Mucosa of descending colon (tissue), 3 donors: ENCODE measurements at regions not wholly inside any gene's neighbourhood (a gene's known extent, or its start where the extent isn't known, plus 50 kb on each side); places are given as distances from the start of the nearest gene placed in this dataset.

Experiments used
- ATAC-seq: fragments of 200-7000 bp; cut with Tn5 transposase; one replicate; pipeline ENCODE4 v1.9.1; 2020; ENCODE audit warnings: mild to moderate bottlenecking, moderate library complexity
- DNase-seq, 3 donors: peaks; one replicate each; pipeline ENCODE4 v3.0.0-alpha.2; 2020
- H3K36me3 ChIP-seq: fragments of 200-600 bp; one replicate; pipeline ENCODE4 v1.8.0; 2021; ENCODE audit warnings: low read depth, mild to moderate bottlenecking
- H3K4me1 ChIP-seq: fragments of 200-600 bp; one replicate; pipeline ENCODE4 v1.8.0; 2021; ENCODE audit warnings: low read depth, mild to moderate bottlenecking
- H3K4me3 ChIP-seq: fragments of 200-600 bp; one replicate; pipeline ENCODE4 v1.8.0; 2021; ENCODE audit warnings: mild to moderate bottlenecking
- H3K9me3 ChIP-seq: fragments of 200-600 bp; one replicate; pipeline ENCODE4 v1.8.0; 2021; ENCODE audit warnings: mild to moderate bottlenecking
- intact Hi-C, 2 donors: fragments of 100-400 bp; cut with DNase I in 1 of 2; cut with micrococcal nuclease in 1 of 2; formaldehyde crosslinking; loops; one replicate each; pipeline versions ENCODE4 v1.11.0 to v1.11.1; 2022; cut with DNase I, micrococcal nuclease
- TF ChIP-seq, protein P1 (sequence below): fragments of 200-600 bp; IDR thresholded peaks from one replicate; pipeline ENCODE4 v1.8.0; 2022; ENCODE audit warnings: antibody characterized with exemption, mild to moderate bottlenecking
- donor health status: DM: no; HTN: no; CAD: no; lungs with moderate emphysema.
- donor health status: DM: no; HTN: no; CAD: no.
- donor health status: DM: no; HTN: yes; CAD: no.

DNA sequence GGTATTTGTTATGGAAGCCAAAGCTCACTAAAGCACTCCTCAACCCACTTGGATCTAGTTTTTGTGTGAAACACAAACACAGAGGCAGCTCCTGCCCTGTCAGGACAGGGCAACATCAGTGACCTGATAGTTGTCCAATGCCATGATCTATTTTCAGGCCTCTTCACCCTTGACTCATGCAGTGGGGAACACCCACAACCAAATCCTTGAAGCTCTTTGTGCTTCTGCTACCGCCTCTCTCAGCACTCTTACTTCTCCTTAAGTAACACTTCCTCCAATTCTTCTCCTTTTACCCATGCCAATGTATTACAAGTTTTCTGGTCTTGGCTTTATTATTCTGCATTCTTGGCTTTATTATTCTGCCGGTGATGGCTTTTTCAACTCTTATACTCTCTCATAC, 425.3 kb downstream of the INHBA start:
- intact Hi-C loops, result no loop called here
- TF ChIP-seq, protein P1, sequence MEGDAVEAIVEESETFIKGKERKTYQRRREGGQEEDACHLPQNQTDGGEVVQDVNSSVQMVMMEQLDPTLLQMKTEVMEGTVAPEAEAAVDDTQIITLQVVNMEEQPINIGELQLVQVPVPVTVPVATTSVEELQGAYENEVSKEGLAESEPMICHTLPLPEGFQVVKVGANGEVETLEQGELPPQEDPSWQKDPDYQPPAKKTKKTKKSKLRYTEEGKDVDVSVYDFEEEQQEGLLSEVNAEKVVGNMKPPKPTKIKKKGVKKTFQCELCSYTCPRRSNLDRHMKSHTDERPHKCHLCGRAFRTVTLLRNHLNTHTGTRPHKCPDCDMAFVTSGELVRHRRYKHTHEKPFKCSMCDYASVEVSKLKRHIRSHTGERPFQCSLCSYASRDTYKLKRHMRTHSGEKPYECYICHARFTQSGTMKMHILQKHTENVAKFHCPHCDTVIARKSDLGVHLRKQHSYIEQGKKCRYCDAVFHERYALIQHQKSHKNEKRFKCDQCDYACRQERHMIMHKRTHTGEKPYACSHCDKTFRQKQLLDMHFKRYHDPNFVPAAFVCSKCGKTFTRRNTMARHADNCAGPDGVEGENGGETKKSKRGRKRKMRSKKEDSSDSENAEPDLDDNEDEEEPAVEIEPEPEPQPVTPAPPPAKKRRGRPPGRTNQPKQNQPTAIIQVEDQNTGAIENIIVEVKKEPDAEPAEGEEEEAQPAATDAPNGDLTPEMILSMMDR, result no peak
- ATAC-seq (no peak), DNase-seq (no peak)
- Histone ChIP-seq H3K4me1 (no peaks in the 10 kb centered on the region), H3K4me3 (no peak overlapping the region), H3K36me3 (no peaks in the 10 kb centered on the region), H3K9me3 (no peaks in the 10 kb centered on the region)

DNA sequence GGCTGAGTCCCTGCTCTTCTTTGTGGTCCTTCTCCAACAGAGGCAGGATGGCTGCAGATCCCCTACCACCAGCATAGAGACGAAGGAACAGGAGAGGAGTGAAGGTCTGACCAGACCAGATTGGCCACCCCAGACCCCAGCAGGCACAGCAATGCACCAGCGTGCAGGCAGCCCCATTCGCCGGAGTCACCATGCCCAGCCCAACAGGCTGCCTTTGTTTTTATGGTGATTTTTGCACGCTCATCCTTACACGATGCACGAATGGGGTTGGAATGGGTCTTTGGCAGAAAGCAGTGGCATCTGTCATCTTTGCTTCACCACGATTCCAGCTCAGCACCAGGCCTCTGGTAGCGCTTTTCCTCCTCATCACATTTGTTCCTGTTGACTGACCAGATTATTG, 427.6 kb downstream of the INHBA start:
- H3K9me3 ChIP-seq, result no peaks in the 10 kb centered on the region
- no peak for ATAC-seq
- DNase-seq, result no peak
- intact Hi-C loops, result no loop called here
- H3K36me3 ChIP-seq, result no peaks in the 10 kb centered on the region
- H3K4me1 ChIP-seq, result no peaks in the 10 kb centered on the region
- TF ChIP-seq, protein P1, result no peak
- H3K4me3 ChIP-seq, result no peak overlapping the region

DNA sequence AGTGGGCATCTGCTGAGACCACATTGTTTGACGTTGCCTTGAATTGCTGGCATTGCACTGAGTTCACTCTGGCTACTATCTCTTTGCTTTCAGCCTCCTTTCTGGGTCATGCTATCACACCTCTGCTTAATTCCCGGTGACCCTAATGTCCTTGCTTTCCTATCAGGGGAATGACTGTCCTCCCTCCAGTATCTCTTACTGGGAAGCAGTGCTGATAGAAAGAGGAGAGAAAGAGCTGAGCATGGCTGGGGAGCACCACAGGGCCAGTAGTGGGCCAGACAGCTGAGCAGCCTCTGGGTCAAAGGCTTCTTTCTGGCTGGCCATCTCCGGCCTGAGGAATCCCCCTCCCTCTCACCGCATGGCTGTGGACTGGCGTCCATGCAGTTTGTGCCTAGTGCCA, 428.7 kb downstream of the INHBA start:
- Histone ChIP-seq H3K9me3 (no peaks in the 10 kb centered on the region), H3K4me3 (no peak overlapping the region), H3K36me3 (no peaks in the 10 kb centered on the region), H3K4me1 (no peaks in the 10 kb centered on the region)
- intact Hi-C loops, result no loop called here
- no peak for DNase-seq
- no peak for ATAC-seq
- TF ChIP-seq, protein P1, result no peak

DNA sequence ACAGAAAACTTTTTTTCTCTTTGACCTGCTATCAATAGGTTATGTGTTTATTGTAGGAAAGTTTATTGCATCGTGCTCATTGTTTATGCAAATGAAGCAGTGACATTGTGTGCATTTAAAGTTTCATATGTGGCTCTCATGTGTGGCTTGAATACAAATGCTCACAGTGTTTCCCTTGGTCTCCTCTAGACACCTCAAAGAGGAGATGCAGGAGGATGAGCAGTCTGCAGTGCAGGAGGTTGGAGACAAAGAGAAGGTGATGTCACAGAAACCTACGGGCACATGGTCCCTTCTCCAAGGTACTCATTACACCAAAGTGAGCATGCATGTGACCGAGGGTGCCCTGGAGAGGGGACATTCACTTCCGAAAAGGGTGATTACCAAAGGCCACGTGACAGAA, 430.2 kb downstream of the INHBA start:
- Histone ChIP-seq H3K4me1 (no peaks in the 10 kb centered on the region), H3K36me3 (no peaks in the 10 kb centered on the region), H3K4me3 (no peak overlapping the region), H3K9me3 (no peaks in the 10 kb centered on the region)
- intact Hi-C loops, result no loop called here
- DNase-seq, result no peak
- TF ChIP-seq, protein P1, result no peak
- ATAC-seq, result no peak

DNA sequence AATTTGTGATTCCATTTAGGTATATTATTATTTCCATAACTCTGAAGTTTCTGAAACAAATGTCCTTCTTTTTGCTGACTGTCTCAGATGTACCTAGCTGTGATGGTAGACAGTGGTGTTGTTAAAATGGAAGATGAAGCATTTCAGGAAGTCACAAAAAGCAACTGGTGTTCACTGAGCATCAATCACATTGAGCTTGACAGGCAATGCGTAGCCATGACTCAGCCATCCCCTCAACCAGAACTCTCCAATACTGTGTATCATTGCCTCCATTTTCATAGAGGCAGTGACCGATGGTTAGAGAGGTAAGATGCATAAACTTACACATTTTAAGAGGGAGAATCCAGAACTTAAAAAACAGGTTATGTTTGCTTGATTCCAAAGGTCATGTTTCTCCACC, 434.0 kb downstream of the INHBA start:
- no peak for ATAC-seq
- Histone ChIP-seq H3K9me3 (no peaks in the 10 kb centered on the region), H3K4me3 (no peak overlapping the region), H3K36me3 (no peaks in the 10 kb centered on the region), H3K4me1 (no peaks in the 10 kb centered on the region)
- TF ChIP-seq, protein P1, result no peak
- intact Hi-C loops, result no loop called here
- DNase-seq, result no peak

DNA sequence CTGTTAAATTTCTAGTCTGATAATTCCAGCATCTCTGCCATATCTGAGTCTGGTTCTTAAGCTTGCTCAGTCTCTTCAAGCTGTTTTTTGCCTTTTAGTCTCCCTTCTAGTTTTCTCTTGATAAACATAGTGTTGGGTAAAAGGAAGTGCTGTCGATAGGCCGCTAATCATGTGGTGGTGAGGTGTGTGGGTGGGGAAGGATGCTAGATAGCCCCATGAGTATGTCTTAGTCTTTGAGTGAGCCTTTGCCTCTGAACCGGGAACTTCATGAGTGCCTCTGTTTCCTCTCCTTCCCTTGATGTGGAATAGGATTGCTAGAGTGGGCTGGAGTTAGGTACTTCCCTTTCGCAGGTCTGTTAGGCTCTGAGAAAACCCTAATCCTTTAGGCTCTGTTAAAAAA, 441.8 kb downstream of the INHBA start:
- Histone ChIP-seq H3K36me3 (no peaks in the 10 kb centered on the region), H3K4me1 (no peaks in the 10 kb centered on the region), H3K4me3 (no peak overlapping the region), H3K9me3 (no peaks in the 10 kb centered on the region)
- TF ChIP-seq, protein P1, result no peak
- DNase-seq (no peak), ATAC-seq (no peak)
- intact Hi-C loops, result no loop called here
